Body of pancreas (tissue), 4 donors: ENCODE measurements at regions not wholly inside any gene's neighbourhood (a gene's known extent, or its start where the extent isn't known, plus 50 kb on each side); places are given as distances from the start of the nearest gene placed in this dataset.

Experiments
- POLR2A ChIP-seq, 3 donors: fragments of 450-650 bp; IDR thresholded peaks; one replicate each; pipeline ENCODE4 v1.6.1; 2016; ENCODE audit warnings: antibody characterized with exemption in 3 of 3, mild to moderate bottlenecking in 2 of 3
- TF ChIP-seq, protein P1 (sequence below), 7 experiments: fragments of 450-650 bp in 4 of 7; fragments of 200-600 bp in 3 of 7; sonication (generic) in 3 of 7; IDR thresholded peaks; one replicate each; pipeline ENCODE4 v1.5.1; 2016 to 2019; ENCODE audit warnings: antibody characterized with exemption in 7 of 7

GRCh38 chr13:110985541-110985940 is 70.7 kb upstream of the ANKRD10 start:
- TF ChIP-seq, protein P1, sequence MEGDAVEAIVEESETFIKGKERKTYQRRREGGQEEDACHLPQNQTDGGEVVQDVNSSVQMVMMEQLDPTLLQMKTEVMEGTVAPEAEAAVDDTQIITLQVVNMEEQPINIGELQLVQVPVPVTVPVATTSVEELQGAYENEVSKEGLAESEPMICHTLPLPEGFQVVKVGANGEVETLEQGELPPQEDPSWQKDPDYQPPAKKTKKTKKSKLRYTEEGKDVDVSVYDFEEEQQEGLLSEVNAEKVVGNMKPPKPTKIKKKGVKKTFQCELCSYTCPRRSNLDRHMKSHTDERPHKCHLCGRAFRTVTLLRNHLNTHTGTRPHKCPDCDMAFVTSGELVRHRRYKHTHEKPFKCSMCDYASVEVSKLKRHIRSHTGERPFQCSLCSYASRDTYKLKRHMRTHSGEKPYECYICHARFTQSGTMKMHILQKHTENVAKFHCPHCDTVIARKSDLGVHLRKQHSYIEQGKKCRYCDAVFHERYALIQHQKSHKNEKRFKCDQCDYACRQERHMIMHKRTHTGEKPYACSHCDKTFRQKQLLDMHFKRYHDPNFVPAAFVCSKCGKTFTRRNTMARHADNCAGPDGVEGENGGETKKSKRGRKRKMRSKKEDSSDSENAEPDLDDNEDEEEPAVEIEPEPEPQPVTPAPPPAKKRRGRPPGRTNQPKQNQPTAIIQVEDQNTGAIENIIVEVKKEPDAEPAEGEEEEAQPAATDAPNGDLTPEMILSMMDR (IDR thresholded peaks at IDR 0.05): no peak
- TF ChIP-seq POLR2A (IDR thresholded peaks at IDR 0.05): no peak
